GM20000 (cell line): ENCODE measurements at regions not wholly inside any gene's neighbourhood (a gene's known extent, or its start where the extent isn't known, plus 50 kb on each side); places are given as distances from the start of the nearest gene placed in this dataset.

Experiments
- DNase-seq: peaks from one replicate; pipeline ENCODE4 v3.0.0; 2012; ENCODE audit warnings: low spot score
- CTCF ChIP-seq: IDR thresholded peaks from 2 replicates; pipeline ENCODE4 v1.5.1; 2012; ENCODE audit warnings: mild to moderate bottlenecking, control low read depth; ENCODE audit errors: extremely low read depth, missing control alignments

GRCh38 chr9:109717342-109717741 lies 62.7 kb upstream of the PALM2AKAP2 start:
- TF ChIP-seq CTCF, result no peak
- DNase-seq, result no peak

GRCh38 chr9:109718861-109719260 lies 61.1 kb upstream of the PALM2AKAP2 start:
- DNase-seq, result no peak
- no peak for TF ChIP-seq CTCF

GRCh38 chr9:109721001-109721400 lies 59.0 kb upstream of the PALM2AKAP2 start:
- no peak for DNase-seq

GRCh38 chr9:109722007-109722406 lies 58.0 kb upstream of the PALM2AKAP2 start:
- no peak for TF ChIP-seq CTCF
- DNase-seq, result no peak

More at GRCh38 chr9:109721001-109721400, 59.0 kb upstream of the PALM2AKAP2 start:
- no peak for TF ChIP-seq CTCF

GRCh38 chr9:109723781-109724180 lies 56.2 kb upstream of the PALM2AKAP2 start:
- no peak for TF ChIP-seq CTCF
- no peak for DNase-seq

- TF ChIP-seq CTCF, result no peak
- no peak for DNase-seq
Observed at GRCh38 chr9:109725460-109725859, 54.5 kb upstream of the PALM2AKAP2 start.

- no peak for DNase-seq
- no peak for TF ChIP-seq CTCF
Observed at GRCh38 chr9:109726119-109726518, 53.9 kb upstream of the PALM2AKAP2 start.
